Choroid plexus epithelial cell (primary cell): ENCODE measurements at regions not wholly inside any gene's neighbourhood (a gene's known extent, or its start where the extent isn't known, plus 50 kb on each side); places are given as distances from the start of the nearest gene placed in this dataset.
"Not testable (repeated sequence)": the region's sequence is repeated elsewhere in the genome, so short reads cannot be mapped to it uniquely, and the experiment has no call there.

ENCODE experiments used
- DNase-seq: peaks from one replicate; pipeline ENCODE4 v3.0.0-alpha.2; 2010; ENCODE audit warnings: low read depth
- H3K4me3 ChIP-seq: 2 replicates; pipeline ENCODE4 v1.5.1; 2011; ENCODE audit warnings: low read depth, mild to moderate bottlenecking, control low read depth, low read length, moderate library complexity
- CTCF ChIP-seq: conservative IDR thresholded peaks from 2 replicates; pipeline ENCODE4 v1.5.1; 2011; ENCODE audit warnings: low read depth, mild to moderate bottlenecking, control low read depth, inconsistent platforms, low read length, moderate library complexity

GRCh38 chr6:99143108-99143861 is 195.5 kb upstream of the FBXL4 start:
- DNase-seq, result no peak
- H3K4me3 ChIP-seq, result no peak overlapping the region
- no peak for TF ChIP-seq CTCF

- not testable (repeated sequence) for H3K4me3 ChIP-seq, DNase-seq
Measured at GRCh38 chr6:99141906-99142305, 194.2 kb upstream of the FBXL4 start.

GRCh38 chr6:99138445-99138844 is 190.7 kb upstream of the FBXL4 start:
- no peak overlapping the region for H3K4me3 ChIP-seq
- no peak for DNase-seq
- TF ChIP-seq CTCF, result no peak

GRCh38 chr6:99137314-99137713 is 189.6 kb upstream of the FBXL4 start:
- no peak for TF ChIP-seq CTCF
- no peak overlapping the region for H3K4me3 ChIP-seq
- no peak for DNase-seq

GRCh38 chr6:99136488-99136887 is 188.7 kb upstream of the FBXL4 start:
- no peak for TF ChIP-seq CTCF
- DNase-seq, result no peak
- H3K4me3 ChIP-seq, result no peak overlapping the region

- no peak for TF ChIP-seq CTCF
- DNase-seq, result no peak
Measured at GRCh38 chr6:99132026-99132635, 184.4 kb upstream of the FBXL4 start.

GRCh38 chr6:99130897-99131873 is 183.4 kb upstream of the FBXL4 start:
- H3K4me3 ChIP-seq, result no peak overlapping the region
- DNase-seq, result peak; percentile 1
- TF ChIP-seq CTCF, result peak; percentile 13

More at GRCh38 chr6:99132026-99132635, 184.4 kb upstream of the FBXL4 start:
- H3K4me3 ChIP-seq, result no peak overlapping the region
